ENCODE measurements at regions not wholly inside any gene's neighbourhood (a gene's known extent, or its start where the extent isn't known, plus 50 kb on each side); places are given as distances from the start of the nearest gene placed in this dataset.

GRCh38 chr3:66592927-66593625 is 92.3 kb upstream of the LRIG1 start:
- TF ChIP-seq CTCF (IDR thresholded peaks at IDR 0.05) (no peak), POLR2A (IDR thresholded peaks at IDR 0.05) (no peak)

Data from heart left ventricle (tissue), 13 donors.